WTC11 (cell line): ENCODE measurements at regions not wholly inside any gene's neighbourhood (a gene's known extent, or its start where the extent isn't known, plus 50 kb on each side); places are given as distances from the start of the nearest gene placed in this dataset.

ENCODE experiments used
- ATF1 ChIP-seq: sonication (generic); formaldehyde crosslinking; IDR thresholded peaks from 2 replicates; pipeline ENCODE4 v1.8.1; 2023; ENCODE audit warnings: mild to moderate bottlenecking, moderate library complexity, missing genetic modification reagents
- FOXJ3 ChIP-seq: sonication (generic); formaldehyde crosslinking; IDR thresholded peaks from 2 replicates; pipeline ENCODE4 v1.9.0; 2021; ENCODE audit warnings: missing genetic modification reagents, mild to moderate bottlenecking, borderline replicate concordance
- FOXP4 ChIP-seq: sonication (generic); formaldehyde crosslinking; IDR thresholded peaks from 2 replicates; pipeline ENCODE4 v1.8.0; 2022; ENCODE audit warnings: mild to moderate bottlenecking, missing genetic modification reagents
- NFE2L1 ChIP-seq: sonication (generic); formaldehyde crosslinking; IDR thresholded peaks from 2 replicates; pipeline ENCODE4 v1.8.1; 2023; ENCODE audit warnings: missing genetic modification reagents
- ZNF232 ChIP-seq: sonication (generic); formaldehyde crosslinking; IDR thresholded peaks from 2 replicates; pipeline ENCODE4 v1.8.0; 2022; ENCODE audit warnings: mild to moderate bottlenecking, missing genetic modification reagents
- TF ChIP-seq, protein P1 (sequence below): sonication (generic); formaldehyde crosslinking; IDR thresholded peaks from 2 replicates; pipeline ENCODE4 v1.8.1; 2023; ENCODE audit warnings: mild to moderate bottlenecking, missing genetic modification reagents

DNA sequence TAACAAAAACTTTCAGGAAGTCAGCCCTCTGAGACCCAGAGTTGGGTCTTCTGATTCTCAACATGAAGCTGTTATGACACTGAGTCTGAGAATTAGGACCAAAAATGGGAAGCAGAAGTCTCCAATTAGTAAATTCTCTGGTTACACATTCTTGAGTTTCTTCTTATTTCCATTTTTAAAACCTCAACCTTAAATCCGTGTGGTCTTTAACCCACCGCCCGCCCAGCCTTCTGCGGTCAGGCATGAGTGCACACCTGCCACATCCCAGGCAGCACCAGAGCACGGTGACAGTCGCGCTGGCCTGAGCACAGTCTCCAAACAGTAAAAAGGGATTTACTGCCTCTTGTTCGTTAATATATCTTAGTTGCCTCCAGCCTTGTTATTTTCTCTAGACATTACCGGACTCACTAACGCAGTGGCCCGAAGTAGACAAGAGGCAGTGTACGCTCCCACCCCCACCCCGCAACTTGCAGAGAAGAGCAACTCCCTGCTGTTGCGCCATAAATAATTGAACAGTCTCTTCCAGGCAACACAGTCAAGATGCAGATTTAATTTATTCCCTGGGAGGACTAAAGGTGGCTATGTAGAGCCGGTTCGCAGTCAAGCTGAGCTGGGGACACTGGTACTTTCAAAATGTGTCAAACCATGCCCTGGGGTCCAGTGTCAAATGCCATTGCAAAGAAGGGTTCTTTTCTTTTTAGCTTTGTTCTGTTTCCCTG is 147.0 kb upstream of the CELF2 start:
- no peak for TF ChIP-seq FOXP4 (CRISPR knock-in tag)
- TF ChIP-seq FOXJ3 (CRISPR knock-in tag): no peak
- TF ChIP-seq, protein P1, sequence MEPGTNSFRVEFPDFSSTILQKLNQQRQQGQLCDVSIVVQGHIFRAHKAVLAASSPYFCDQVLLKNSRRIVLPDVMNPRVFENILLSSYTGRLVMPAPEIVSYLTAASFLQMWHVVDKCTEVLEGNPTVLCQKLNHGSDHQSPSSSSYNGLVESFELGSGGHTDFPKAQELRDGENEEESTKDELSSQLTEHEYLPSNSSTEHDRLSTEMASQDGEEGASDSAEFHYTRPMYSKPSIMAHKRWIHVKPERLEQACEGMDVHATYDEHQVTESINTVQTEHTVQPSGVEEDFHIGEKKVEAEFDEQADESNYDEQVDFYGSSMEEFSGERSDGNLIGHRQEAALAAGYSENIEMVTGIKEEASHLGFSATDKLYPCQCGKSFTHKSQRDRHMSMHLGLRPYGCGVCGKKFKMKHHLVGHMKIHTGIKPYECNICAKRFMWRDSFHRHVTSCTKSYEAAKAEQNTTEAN (CRISPR knock-in tag): no peak
- TF ChIP-seq NFE2L1: no peak
- TF ChIP-seq ZNF232 (CRISPR knock-in tag): no peak
- no peak for TF ChIP-seq ATF1
